Vagina (tissue), 2 donors: ENCODE measurements at regions not wholly inside any gene's neighbourhood (a gene's known extent, or its start where the extent isn't known, plus 50 kb on each side); places are given as distances from the start of the nearest gene placed in this dataset.

Experiments used
- CTCF ChIP-seq, 3 experiments: fragments of 450-650 bp in 2 of 3; fragments of 200-600 bp in 1 of 3; sonication (generic) in 1 of 3; IDR thresholded peaks; one replicate each; pipeline ENCODE4 v1.5.1; 2017 to 2019; ENCODE audit warnings: antibody characterized with exemption in 3 of 3, mild to moderate bottlenecking in 2 of 3, moderate library complexity in 2 of 3
- POLR2A ChIP-seq, 2 donors: fragments of 450-650 bp; IDR thresholded peaks; one replicate each; pipeline ENCODE4 v1.6.1; 2017; ENCODE audit warnings: antibody characterized with exemption in 2 of 2, mild to moderate bottlenecking in 2 of 2, moderate library complexity in 2 of 2

GRCh38 chr22:48644108-48644507, 1183.6 kb downstream of the BRD1 start:
- TF ChIP-seq CTCF (IDR thresholded peaks at IDR 0.05) (no peak), POLR2A (IDR thresholded peaks at IDR 0.05) (no peak)
